ENCODE measurements at regions not wholly inside any gene's neighbourhood (a gene's known extent, or its start where the extent isn't known, plus 50 kb on each side); places are given as distances from the start of the nearest gene placed in this dataset.

DNA sequence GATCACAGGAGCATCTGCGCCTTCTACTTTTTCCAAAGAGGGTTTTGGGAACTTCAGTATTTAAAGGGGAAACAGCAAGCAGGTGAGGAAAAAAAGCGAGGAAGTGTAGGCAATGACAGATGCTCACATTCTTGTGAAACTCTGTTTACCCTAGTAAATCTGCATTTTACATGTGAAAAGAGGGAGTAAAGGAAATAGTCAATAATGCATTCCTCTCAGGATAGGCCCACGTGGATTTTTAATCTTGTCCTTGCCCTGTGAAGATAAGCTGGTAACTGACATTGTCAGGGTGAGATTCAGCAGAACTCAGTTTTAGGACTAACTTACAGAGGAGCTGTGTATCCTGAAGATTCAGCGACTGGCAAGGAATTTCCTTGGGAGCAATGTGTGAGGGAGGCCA lies 1119.2 kb upstream of the TMEM132C start (continued):
- TF ChIP-seq, protein P1, sequence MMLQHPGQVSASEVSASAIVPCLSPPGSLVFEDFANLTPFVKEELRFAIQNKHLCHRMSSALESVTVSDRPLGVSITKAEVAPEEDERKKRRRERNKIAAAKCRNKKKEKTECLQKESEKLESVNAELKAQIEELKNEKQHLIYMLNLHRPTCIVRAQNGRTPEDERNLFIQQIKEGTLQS (IDR thresholded peaks at IDR 0.05; ENCODE audit: insufficient read depth, low read depth, low read length): no peak
- TF ChIP-seq SIRT6 (IDR thresholded peaks at IDR 0.05; ENCODE audit: low read length): no peak
- no peak for TF ChIP-seq EGR1 (IDR thresholded peaks at IDR 0.05; ENCODE audit: borderline replicate concordance, low read depth, low read length)
- no peak for TF ChIP-seq SP2 (IDR thresholded peaks at IDR 0.05; ENCODE audit: low read length)
- no peak for TF ChIP-seq CBX5 (IDR thresholded peaks at IDR 0.05; ENCODE audit: low read depth, low read length)
- no peak for TF ChIP-seq EZH2 (IDR thresholded peaks at IDR 0.05; ENCODE audit: low read depth, low read length, severe bottlenecking)
- TF ChIP-seq CTBP2 (IDR thresholded peaks at IDR 0.05; ENCODE audit: borderline replicate concordance, insufficient read depth, insufficient read length, low read length): no peak
- TF ChIP-seq NANOG (IDR thresholded peaks at IDR 0.05; ENCODE audit: insufficient read depth, low read depth, low read length, poor library complexity, severe bottlenecking): no peak
- TF ChIP-seq, protein P2, sequence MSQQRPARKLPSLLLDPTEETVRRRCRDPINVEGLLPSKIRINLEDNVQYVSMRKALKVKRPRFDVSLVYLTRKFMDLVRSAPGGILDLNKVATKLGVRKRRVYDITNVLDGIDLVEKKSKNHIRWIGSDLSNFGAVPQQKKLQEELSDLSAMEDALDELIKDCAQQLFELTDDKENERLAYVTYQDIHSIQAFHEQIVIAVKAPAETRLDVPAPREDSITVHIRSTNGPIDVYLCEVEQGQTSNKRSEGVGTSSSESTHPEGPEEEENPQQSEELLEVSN (IDR thresholded peaks at IDR 0.05): peak; percentile 64; the same call in 1 of the 2 replicates
- TF ChIP-seq HDAC6 (IDR thresholded peaks at IDR 0.05; ENCODE audit: low read depth, low read length): no peak
- TF ChIP-seq POLR2A (IDR thresholded peaks at IDR 0.05; ENCODE audit: control extremely low read depth in 1 of 2, low read depth in 2 of 2, low read length in 2 of 2): no peak
- TF ChIP-seq, protein P3, sequence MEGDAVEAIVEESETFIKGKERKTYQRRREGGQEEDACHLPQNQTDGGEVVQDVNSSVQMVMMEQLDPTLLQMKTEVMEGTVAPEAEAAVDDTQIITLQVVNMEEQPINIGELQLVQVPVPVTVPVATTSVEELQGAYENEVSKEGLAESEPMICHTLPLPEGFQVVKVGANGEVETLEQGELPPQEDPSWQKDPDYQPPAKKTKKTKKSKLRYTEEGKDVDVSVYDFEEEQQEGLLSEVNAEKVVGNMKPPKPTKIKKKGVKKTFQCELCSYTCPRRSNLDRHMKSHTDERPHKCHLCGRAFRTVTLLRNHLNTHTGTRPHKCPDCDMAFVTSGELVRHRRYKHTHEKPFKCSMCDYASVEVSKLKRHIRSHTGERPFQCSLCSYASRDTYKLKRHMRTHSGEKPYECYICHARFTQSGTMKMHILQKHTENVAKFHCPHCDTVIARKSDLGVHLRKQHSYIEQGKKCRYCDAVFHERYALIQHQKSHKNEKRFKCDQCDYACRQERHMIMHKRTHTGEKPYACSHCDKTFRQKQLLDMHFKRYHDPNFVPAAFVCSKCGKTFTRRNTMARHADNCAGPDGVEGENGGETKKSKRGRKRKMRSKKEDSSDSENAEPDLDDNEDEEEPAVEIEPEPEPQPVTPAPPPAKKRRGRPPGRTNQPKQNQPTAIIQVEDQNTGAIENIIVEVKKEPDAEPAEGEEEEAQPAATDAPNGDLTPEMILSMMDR (IDR thresholded peaks at IDR 0.05; ENCODE audit: control extremely low read depth in 1 of 3, insufficient read depth in 1 of 3, low read depth in 1 of 3, low read length in 3 of 3): no peak
- TF ChIP-seq HDAC2 (IDR thresholded peaks at IDR 0.05; ENCODE audit: borderline replicate concordance in 1 of 2, low read depth in 2 of 2, low read length in 2 of 2): no peak
- no peak for TF ChIP-seq SUZ12 (IDR thresholded peaks at IDR 0.05; ENCODE audit: low read length)
- TF ChIP-seq TEAD4 (IDR thresholded peaks at IDR 0.05; ENCODE audit: low read depth, low read length): peak; percentile 22; the same call in 1 of the 2 replicates
- TF ChIP-seq CBX8 (IDR thresholded peaks at IDR 0.05; ENCODE audit: borderline replicate concordance, low read depth, low read length): no peak
- 0 out of 2 replicates have a peak, but pooled peaks have one; percentile 15 for TF ChIP-seq TCF12 (IDR thresholded peaks at IDR 0.05; ENCODE audit: low read depth, low read length)
- TF ChIP-seq, protein P4, sequence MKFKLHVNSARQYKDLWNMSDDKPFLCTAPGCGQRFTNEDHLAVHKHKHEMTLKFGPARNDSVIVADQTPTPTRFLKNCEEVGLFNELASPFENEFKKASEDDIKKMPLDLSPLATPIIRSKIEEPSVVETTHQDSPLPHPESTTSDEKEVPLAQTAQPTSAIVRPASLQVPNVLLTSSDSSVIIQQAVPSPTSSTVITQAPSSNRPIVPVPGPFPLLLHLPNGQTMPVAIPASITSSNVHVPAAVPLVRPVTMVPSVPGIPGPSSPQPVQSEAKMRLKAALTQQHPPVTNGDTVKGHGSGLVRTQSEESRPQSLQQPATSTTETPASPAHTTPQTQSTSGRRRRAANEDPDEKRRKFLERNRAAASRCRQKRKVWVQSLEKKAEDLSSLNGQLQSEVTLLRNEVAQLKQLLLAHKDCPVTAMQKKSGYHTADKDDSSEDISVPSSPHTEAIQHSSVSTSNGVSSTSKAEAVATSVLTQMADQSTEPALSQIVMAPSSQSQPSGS (IDR thresholded peaks at IDR 0.05; ENCODE audit: low read length): 0 out of 2 replicates have a peak, but pooled peaks have one; percentile 39
- no peak for TF ChIP-seq FOSL1 (IDR thresholded peaks at IDR 0.05; ENCODE audit: insufficient read depth, low read depth, low read length)
- no peak for TF ChIP-seq CHD1 (IDR thresholded peaks at IDR 0.05; ENCODE audit: low read depth, low read length)
